Retinal pigment epithelial cell (primary cell): ENCODE measurements at regions not wholly inside any gene's neighbourhood (a gene's known extent, or its start where the extent isn't known, plus 50 kb on each side); places are given as distances from the start of the nearest gene placed in this dataset.

ENCODE experiments used
- DNase-seq: peaks from one replicate; pipeline ENCODE4 v3.0.0-alpha.2; 2010; ENCODE audit warnings: low read depth
- H3K4me3 ChIP-seq: 2 replicates; pipeline ENCODE4 v1.5.1; 2011; ENCODE audit warnings: mild to moderate bottlenecking, low read length, control low read depth, moderate library complexity
- TF ChIP-seq, protein P1 (sequence below): conservative IDR thresholded peaks from 2 replicates; pipeline ENCODE4 v1.5.1; 2011; ENCODE audit warnings: low read depth, low read length, control low read depth, inconsistent platforms

DNA sequence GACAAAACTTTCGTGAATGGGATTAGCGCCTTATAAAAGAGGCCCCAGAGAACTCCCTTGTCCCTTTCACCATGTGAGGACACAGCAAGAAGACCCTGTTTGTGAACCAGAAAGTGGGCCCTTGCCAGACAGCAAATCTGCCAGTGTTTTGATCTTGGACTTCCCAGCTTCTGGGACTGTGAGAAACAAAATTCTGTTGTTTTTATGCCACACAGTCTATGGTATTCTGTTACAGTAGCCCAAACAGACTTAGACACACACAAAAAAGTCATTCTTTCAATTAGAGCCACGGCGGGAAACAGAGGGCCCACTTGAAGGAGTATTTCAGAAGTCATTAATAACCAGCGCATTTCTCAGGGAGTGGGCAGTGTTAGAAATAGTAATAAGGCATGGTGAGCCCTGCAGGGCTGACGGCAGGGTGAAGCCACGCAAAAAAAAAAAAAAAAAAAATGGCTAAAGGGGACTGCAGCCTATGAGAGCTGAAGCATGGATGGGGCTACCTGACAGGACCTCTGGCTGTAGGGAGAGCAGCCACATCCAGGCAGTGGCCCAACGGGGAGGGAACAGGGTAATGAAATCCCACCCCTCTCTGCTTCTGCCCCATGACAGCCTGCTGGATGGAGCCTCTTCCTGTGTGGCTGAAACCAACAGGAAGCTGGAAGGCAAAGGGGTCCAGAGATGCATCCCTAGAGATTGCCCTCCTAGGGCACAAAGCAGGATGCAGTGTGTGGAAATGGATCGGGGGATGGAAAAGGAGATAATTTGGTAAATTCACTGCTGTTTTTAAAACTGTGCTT, 189.3 kb downstream of the KCNS3 start:
- H3K4me3 ChIP-seq, result no peak overlapping the region
- TF ChIP-seq, protein P1, sequence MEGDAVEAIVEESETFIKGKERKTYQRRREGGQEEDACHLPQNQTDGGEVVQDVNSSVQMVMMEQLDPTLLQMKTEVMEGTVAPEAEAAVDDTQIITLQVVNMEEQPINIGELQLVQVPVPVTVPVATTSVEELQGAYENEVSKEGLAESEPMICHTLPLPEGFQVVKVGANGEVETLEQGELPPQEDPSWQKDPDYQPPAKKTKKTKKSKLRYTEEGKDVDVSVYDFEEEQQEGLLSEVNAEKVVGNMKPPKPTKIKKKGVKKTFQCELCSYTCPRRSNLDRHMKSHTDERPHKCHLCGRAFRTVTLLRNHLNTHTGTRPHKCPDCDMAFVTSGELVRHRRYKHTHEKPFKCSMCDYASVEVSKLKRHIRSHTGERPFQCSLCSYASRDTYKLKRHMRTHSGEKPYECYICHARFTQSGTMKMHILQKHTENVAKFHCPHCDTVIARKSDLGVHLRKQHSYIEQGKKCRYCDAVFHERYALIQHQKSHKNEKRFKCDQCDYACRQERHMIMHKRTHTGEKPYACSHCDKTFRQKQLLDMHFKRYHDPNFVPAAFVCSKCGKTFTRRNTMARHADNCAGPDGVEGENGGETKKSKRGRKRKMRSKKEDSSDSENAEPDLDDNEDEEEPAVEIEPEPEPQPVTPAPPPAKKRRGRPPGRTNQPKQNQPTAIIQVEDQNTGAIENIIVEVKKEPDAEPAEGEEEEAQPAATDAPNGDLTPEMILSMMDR, result no peak
- no peak for DNase-seq

DNA sequence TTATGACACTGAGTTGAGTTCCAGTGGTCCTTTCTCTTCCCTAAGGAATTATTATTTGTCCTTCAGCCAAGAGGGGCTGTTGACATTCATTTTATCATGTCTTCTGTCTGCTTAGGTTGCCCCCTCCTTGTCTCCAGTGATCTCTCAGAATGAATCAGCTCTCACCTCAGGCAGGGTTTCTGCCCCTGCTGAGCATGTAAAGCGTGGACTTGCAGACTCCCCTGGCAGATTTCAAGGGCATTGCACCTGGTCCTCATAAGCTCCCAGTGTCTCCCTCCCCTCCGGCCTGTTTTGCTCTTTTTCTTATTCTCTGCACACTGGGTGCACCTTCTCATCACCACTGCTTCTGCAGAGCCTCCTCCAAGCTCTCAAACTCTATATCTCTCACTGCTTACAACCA, 188.4 kb downstream of the KCNS3 start:
- TF ChIP-seq, protein P1, result peak; percentile 6
- no peak overlapping the region for H3K4me3 ChIP-seq
- no peak for DNase-seq

DNA sequence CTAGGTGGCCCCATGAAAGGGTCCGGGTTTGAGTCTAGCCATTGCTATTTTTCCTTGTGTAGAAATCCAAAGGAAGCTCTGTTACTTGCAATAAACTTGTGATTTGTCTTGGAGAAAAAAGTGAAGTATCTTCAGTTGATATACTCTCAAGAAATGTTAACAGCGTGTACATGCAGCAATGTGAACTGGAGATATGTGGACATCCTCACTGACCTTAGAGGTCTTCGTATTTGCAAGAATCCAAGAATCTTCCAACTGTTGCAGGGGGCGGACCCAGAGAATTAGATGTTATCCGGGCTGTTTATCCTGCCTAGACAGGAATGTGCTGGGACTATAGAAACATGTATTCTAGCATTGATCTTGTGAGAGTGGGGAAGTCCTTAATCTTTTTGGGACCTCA, 187.6 kb downstream of the KCNS3 start:
- TF ChIP-seq, protein P1, result no peak
- no peak overlapping the region for H3K4me3 ChIP-seq
- DNase-seq, result no peak

DNA sequence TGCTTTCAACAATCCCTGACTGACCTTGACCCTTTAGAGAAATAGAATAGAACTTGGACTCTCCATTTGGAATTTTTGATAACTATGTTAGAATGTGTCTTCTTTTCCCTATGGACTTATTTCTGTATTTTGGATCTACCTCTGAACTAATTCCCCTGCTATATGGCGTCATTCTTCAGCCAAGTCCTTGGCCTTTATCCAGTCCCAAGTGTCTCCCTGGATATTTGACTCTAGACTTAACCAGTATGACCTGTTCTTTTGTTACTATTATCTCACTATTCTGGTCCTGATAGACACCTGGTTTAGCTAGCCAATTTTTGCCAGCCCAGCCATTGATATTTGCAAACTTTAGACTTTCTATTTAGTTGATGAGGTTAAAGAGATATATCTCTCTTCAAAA, 186.8 kb downstream of the KCNS3 start:
- TF ChIP-seq, protein P1, result no peak
- no peak overlapping the region for H3K4me3 ChIP-seq
- no peak for DNase-seq

DNA sequence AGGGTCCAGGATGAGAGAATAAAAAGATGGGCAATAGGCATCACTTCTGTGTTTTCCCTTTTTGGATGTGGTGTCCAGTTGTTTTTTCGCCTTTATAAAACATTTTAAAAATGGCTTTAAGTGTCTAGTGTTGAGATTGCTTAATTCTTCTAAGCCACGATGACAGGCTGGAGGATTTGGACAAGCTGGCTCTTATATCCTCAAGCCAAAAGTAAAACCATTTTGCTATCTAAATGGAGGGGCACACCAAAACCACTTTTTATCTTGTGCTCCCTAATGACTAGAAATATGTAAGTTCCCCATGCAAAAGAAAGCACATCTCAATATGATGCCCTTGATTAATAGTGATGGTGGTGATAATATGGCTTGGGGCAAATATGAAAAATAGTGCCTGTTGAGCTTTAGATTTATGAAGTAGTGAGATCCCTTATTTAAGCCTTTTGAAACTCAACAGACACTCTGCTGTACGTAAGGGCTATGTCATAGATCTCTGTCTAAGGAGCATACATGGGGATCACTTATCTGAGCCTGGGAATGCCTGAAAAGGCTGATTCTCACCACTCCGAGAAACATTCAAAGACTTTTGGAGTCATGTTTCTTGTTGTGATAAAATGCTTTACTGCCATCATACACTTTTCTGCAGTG, 185.5 kb downstream of the KCNS3 start:
- TF ChIP-seq, protein P1, result no peak
- DNase-seq, result no peak
- H3K4me3 ChIP-seq, result no peak overlapping the region

DNA sequence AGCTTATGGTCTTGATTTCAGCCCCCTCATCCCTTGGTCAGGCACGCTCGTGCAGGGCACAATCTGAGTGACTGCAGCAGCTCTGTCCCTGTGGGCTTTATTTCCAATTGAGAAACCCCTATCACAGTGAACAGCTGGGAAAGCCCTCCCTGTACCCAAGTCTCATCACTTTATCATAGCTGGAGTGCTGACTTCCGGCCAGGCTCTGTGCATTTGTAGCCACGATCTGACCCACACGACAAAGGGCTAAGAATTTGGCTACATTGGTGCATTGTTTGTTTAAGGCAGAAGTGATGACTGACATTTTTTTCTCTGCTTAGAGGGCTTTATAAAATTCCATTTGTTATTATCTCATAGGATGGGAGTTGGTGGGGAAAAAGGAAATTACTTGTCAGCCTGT, 184.4 kb downstream of the KCNS3 start:
- TF ChIP-seq, protein P1, result no peak
- H3K4me3 ChIP-seq, result no peak overlapping the region
- DNase-seq, result no peak

DNA sequence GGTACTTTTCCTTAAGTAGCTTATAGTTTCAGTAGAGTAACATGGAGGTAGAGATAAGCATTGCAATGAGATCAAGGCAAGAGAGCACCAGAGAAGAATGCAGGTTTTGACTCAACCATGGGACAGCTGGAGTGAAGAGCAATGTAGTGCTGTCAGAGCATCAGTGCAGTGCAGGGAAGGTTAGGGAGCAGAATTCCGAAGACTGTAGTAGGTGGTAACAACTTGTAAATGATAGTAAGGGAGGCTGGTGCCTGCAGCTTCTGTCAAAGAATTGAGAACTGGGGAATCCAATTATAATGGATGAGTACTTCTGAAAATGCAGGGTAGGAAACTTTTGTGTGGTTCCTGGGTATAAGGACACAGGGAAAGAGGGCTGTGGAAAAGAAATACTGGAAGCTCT, 183.2 kb downstream of the KCNS3 start:
- TF ChIP-seq, protein P1, result no peak
- DNase-seq, result no peak
- no peak overlapping the region for H3K4me3 ChIP-seq
